HG02610 (cell line): ENCODE measurements at regions not wholly inside any gene's neighbourhood (a gene's known extent, or its start where the extent isn't known, plus 50 kb on each side); places are given as distances from the start of the nearest gene placed in this dataset.

Source experiments
- ATAC-seq: cut with Tn5 transposase; IDR thresholded peaks from one replicate; pipeline ENCODE4 v1.9.1; 2021; ENCODE audit warnings: mild to moderate bottlenecking, moderate library complexity; ENCODE audit not compliant: unreplicated experiment

- no peak for ATAC-seq
These were observed 163.1 kb upstream of the FAT1 start for GRCh38 chr4:186886759-186887158.

- no peak for ATAC-seq
These were observed 163.6 kb upstream of the FAT1 start for GRCh38 chr4:186887291-186887700.

GRCh38 chr4:186887752-186888151 lies 164.1 kb upstream of the FAT1 start:
- no peak for ATAC-seq

- ATAC-seq: no peak
These were observed 166.4 kb upstream of the FAT1 start for GRCh38 chr4:186889876-186890643.

- ATAC-seq: no peak
These were observed 168.3 kb upstream of the FAT1 start for GRCh38 chr4:186891859-186892486.

- no peak for ATAC-seq
These were observed 174.7 kb upstream of the FAT1 start for GRCh38 chr4:186898367-186898766.

- no peak for ATAC-seq
These were observed 176.7 kb upstream of the FAT1 start for GRCh38 chr4:186900232-186900900.

- no peak for ATAC-seq
These were observed 177.3 kb upstream of the FAT1 start for GRCh38 chr4:186900984-186901383.

GRCh38 chr4:186901850-186902249 lies 178.2 kb upstream of the FAT1 start:
- no peak for ATAC-seq

- ATAC-seq: no peak
These were observed 178.7 kb upstream of the FAT1 start for GRCh38 chr4:186902361-186902760.

- ATAC-seq: no peak
These were observed 180.4 kb upstream of the FAT1 start for GRCh38 chr4:186904101-186904500.

GRCh38 chr4:186906722-186907121 lies 183.1 kb upstream of the FAT1 start:
- no peak for ATAC-seq

- ATAC-seq: no peak
These were observed 186.7 kb upstream of the FAT1 start for GRCh38 chr4:186910385-186910784.

- no peak for ATAC-seq
These were observed 188.9 kb upstream of the FAT1 start for GRCh38 chr4:186912606-186913005.

- no peak for ATAC-seq
These were observed 192.2 kb upstream of the FAT1 start for GRCh38 chr4:186915816-186916215.

GRCh38 chr4:186917136-186917535 lies 193.5 kb upstream of the FAT1 start:
- ATAC-seq: no peak

- no peak for ATAC-seq
These were observed 194.8 kb upstream of the FAT1 start for GRCh38 chr4:186918466-186918865.

GRCh38 chr4:186919340-186919739 lies 195.7 kb upstream of the FAT1 start:
- ATAC-seq: no peak

GRCh38 chr4:186920483-186920882 lies 196.8 kb upstream of the FAT1 start:
- ATAC-seq: no peak

GRCh38 chr4:186920992-186921391 lies 197.3 kb upstream of the FAT1 start:
- no peak for ATAC-seq

GRCh38 chr4:186924723-186925122 lies 201.1 kb upstream of the FAT1 start:
- ATAC-seq: no peak

- ATAC-seq: no peak
These were observed 204.0 kb upstream of the FAT1 start for GRCh38 chr4:186927624-186928023.
